HepG2 (cell line): ENCODE measurements at regions not wholly inside any gene's neighbourhood (a gene's known extent, or its start where the extent isn't known, plus 50 kb on each side); places are given as distances from the start of the nearest gene placed in this dataset.
A peak's percentile ranks its signal among the peaks of the same experiment; 100 is the strongest.

Source experiments
- ATAC-seq: fragments of 200-7000 bp; cut with Tn5 transposase; 3 replicates; pipeline ENCODE4 v1.9.1; 2020; ENCODE audit warnings: mild to moderate bottlenecking, moderate library complexity
- BruUV-seq: library from RNA; stranded (reverse); fragments of 400-500 nt; replicated peaks from 2 replicates; lab custom pipeline; 2021; lab: Mats Ljungman, UMichigan
- CTCF ChIA-PET: fragments of 300-600 bp; formaldehyde crosslinking; extraction: SDS; loops from one replicate; lab custom pipeline; 2021; ENCODE audit warnings: low total read pairs, inconsistent platforms, low intra/inter-chr PET ratio; lab: Yijun Ruan, JAX
- POLR2A ChIA-PET: fragments of 350-600 bp; sonication (Branson Sonifier 250); formaldehyde crosslinking; loops from one replicate; lab custom pipeline; 2020; ENCODE audit warnings: antibody characterized with exemption, inconsistent platforms; lab: Yijun Ruan, JAX
- DNase-seq: peaks from one replicate; pipeline ENCODE4 v3.0.0-alpha.2; 2015; ENCODE audit warnings: low spot score
- FAIRE-seq: peaks from 3 replicates; lab custom pipeline; 2011; peaks lifted over from hg19 to GRCh38; lab: Jason Lieb, UNC
- H2AFZ ChIP-seq: one replicate; pipeline ENCODE4 v1.6.1; 2011; ENCODE audit warnings: low read length, inconsistent platforms
- H3K27ac ChIP-seq: fragments of 300-600 bp; 3 replicates; pipeline ENCODE4 v1.8.0; 2011; ENCODE audit warnings: mixed run types, mild to moderate bottlenecking, mixed read lengths, low read length, inconsistent platforms; ENCODE audit not compliant: insufficient read depth; ENCODE audit errors: extremely low read length
- H3K27me3 ChIP-seq, 2 experiments: fragments of 200-600 bp in 1 of 2; 2 replicates in 1 of 2; 3 replicates in 1 of 2; pipeline versions ENCODE4 v1.6.0 to v1.8.0; 2011; ENCODE audit warnings: low read length in 2 of 2, mild to moderate bottlenecking in 2 of 2, moderate library complexity in 2 of 2, inconsistent platforms in 1 of 2; ENCODE audit not compliant: insufficient read depth in 2 of 2, control insufficient read depth in 1 of 2
- H3K36me3 ChIP-seq, 2 experiments: fragments of 200-600 bp in 1 of 2; replicated peaks in 1 of 2; 2 replicates in 1 of 2; 3 replicates in 1 of 2; pipeline versions ENCODE4 v1.5.1 to v1.8.0; 2011; ENCODE audit warnings: low read length in 2 of 2, inconsistent platforms in 1 of 2; ENCODE audit not compliant: insufficient read depth in 2 of 2, control insufficient read depth in 1 of 2
- H3K4me1 ChIP-seq: 2 replicates; pipeline ENCODE4 v1.5.1; 2012; ENCODE audit warnings: low read length, inconsistent platforms; ENCODE audit not compliant: insufficient read depth
- H3K4me2 ChIP-seq: 2 replicates; pipeline ENCODE4 v1.6.0; 2011; ENCODE audit warnings: low read depth, low read length, inconsistent platforms
- H3K4me3 ChIP-seq, 3 experiments: fragments of 200-600 bp in 1 of 3; sonication (generic), shearing (Covaris generic) in 1 of 3; replicated peaks in 1 of 3; 2 replicates each; pipeline ENCODE4 v1.5.1; 2011 to 2016; ENCODE audit warnings: low read length in 3 of 3, inconsistent platforms in 2 of 3, low read depth in 2 of 3, mild to moderate bottlenecking in 2 of 3, control low read depth in 1 of 3, mixed read lengths in 1 of 3; ENCODE audit not compliant: insufficient read depth in 1 of 3
- H3K79me2 ChIP-seq: one replicate; pipeline ENCODE4 v1.6.1; 2011; ENCODE audit warnings: low read length, inconsistent platforms; ENCODE audit not compliant: insufficient read depth
- H3K9ac ChIP-seq: 2 replicates; pipeline ENCODE4 v1.6.0; 2011; ENCODE audit warnings: mild to moderate bottlenecking, low read depth, low read length, inconsistent platforms; ENCODE audit not compliant: insufficient read depth
- H3K9me3 ChIP-seq: 2 replicates; pipeline ENCODE4 v1.5.1; 2012; ENCODE audit warnings: mild to moderate bottlenecking, low read length
- H4K20me1 ChIP-seq: 2 replicates; pipeline ENCODE4 v1.6.0; 2011; ENCODE audit warnings: inconsistent platforms, mild to moderate bottlenecking, low read length, moderate library complexity; ENCODE audit not compliant: insufficient read depth
- CEBPG ChIP-seq: IDR thresholded peaks from 2 replicates; pipeline ENCODE4 v1.6.1; 2016
- HMG20B ChIP-seq: conservative IDR thresholded peaks from 2 replicates; pipeline ENCODE4 v1.6.1; 2016; ENCODE audit warnings: missing genetic modification reagents, missing compliant biosample characterization
- RAD51 ChIP-seq: fragments of 450-650 bp; IDR thresholded peaks from 2 replicates; pipeline ENCODE4 v1.6.1; 2016; ENCODE audit warnings: borderline replicate concordance
- ZNF30 ChIP-seq: sonication (generic); formaldehyde crosslinking; IDR thresholded peaks from 2 replicates; pipeline ENCODE4 v1.5.0; 2020; ENCODE audit warnings: mild to moderate bottlenecking, missing genetic modification reagents
- ZNF430 ChIP-seq: sonication (generic); formaldehyde crosslinking; IDR thresholded peaks from 2 replicates; pipeline ENCODE4 v1.9.0; 2021; ENCODE audit warnings: mild to moderate bottlenecking, missing genetic modification reagents
- WGBS: methylation state at CpG from one replicate; pipeline ENCODE4 v1.1.6; 2017; ENCODE audit warnings: low lambda C conversion rate; 5-methylcytosine and 5-hydroxymethylcytosine counted together
- in situ Hi-C: cut with HindIII; loops from 2 replicates; pipeline ENCODE4 v1.10.0; 2017; ENCODE audit warnings: low pct_unique_long_range_greater_than_20kb; ENCODE audit not compliant: extremely low pct_ligation_motif_present
- intact Hi-C: fragments of 100-400 bp; cut with micrococcal nuclease; formaldehyde crosslinking; loops from one replicate; pipeline ENCODE4 v1.10.0; 2022; ENCODE audit not compliant: unreplicated experiment
- TF ChIP-seq, protein P1 (sequence below): sonication (generic); formaldehyde crosslinking; IDR thresholded peaks from 2 replicates; pipeline ENCODE4 v1.5.1; 2020; ENCODE audit warnings: missing genetic modification reagents, mild to moderate bottlenecking, borderline replicate concordance
- TF ChIP-seq, protein P2 (sequence below): sonication (generic); formaldehyde crosslinking; IDR thresholded peaks from 2 replicates; pipeline ENCODE4 v1.8.1; 2023; ENCODE audit warnings: mild to moderate bottlenecking, missing genetic modification reagents, borderline replicate concordance

DNA sequence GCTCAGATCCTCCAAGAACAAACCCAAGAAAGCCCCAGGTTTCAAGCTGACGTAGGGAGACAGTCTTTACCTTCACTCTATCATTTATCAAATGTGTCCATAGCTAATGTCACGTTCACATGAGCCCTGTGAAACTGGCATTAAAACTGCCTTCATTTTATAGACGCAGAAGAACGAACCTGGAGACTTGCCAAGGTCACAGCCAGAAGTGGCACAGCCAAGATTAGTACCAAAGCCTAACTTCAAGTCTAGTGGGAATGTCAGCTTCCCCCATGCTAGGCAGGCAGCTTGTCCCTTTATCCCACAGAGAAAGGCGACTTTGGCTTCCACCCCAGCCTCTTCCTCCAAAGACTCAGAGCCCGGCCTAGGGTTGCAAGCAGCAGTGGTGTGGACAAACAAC is 517.2 kb downstream of the SHQ1 start:
- no peak overlapping the region for H3K27ac ChIP-seq
- H2AFZ ChIP-seq, result no peak overlapping the region
- whole genome bisulfite sequencing, result 37% methylated on average over 3 of the region's 6 CpGs
- BruUV-seq, result no TSS peak
- TF ChIP-seq, protein P1, sequence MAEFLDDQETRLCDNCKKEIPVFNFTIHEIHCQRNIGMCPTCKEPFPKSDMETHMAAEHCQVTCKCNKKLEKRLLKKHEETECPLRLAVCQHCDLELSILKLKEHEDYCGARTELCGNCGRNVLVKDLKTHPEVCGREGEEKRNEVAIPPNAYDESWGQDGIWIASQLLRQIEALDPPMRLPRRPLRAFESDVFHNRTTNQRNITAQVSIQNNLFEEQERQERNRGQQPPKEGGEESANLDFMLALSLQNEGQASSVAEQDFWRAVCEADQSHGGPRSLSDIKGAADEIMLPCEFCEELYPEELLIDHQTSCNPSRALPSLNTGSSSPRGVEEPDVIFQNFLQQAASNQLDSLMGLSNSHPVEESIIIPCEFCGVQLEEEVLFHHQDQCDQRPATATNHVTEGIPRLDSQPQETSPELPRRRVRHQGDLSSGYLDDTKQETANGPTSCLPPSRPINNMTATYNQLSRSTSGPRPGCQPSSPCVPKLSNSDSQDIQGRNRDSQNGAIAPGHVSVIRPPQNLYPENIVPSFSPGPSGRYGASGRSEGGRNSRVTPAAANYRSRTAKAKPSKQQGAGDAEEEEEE, result no peak
- TF ChIP-seq CEBPG (CRISPR knock-in tag) (no peak), HMG20B (CRISPR knock-in tag) (no peak), ZNF30 (CRISPR knock-in tag) (no peak)
- TF ChIP-seq, protein P2, sequence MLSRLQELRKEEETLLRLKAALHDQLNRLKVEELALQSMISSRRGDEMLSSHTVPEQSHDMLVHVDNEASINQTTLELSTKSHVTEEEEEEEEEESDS (CRISPR knock-in tag), result no peak
- in situ Hi-C loops (no loop called here), intact Hi-C loops (no loop called here)
- H3K4me1 ChIP-seq, result no peaks in the 10 kb centered on the region
- no peaks in the 10 kb centered on the region for H4K20me1 ChIP-seq
- POLR2A ChIA-PET, result no interaction called here
- H3K9ac ChIP-seq, result no peak overlapping the region
- no peak overlapping the region for H3K4me2 ChIP-seq
- no peaks in the 10 kb centered on the region for H3K79me2 ChIP-seq
- no peaks in the 10 kb centered on the region for H3K9me3 ChIP-seq
- H3K27me3 ChIP-seq, result peaks cover 2 to 18% of the 10 kb centered on the region in 2 experiments; a peak in 1 of 5 replicates
- CTCF ChIA-PET, result no interaction called here
- no peaks in the 10 kb centered on the region for H3K36me3 ChIP-seq
- no peak for DNase-seq
- no peak for ATAC-seq
- no peak for FAIRE-seq
- H3K4me3 ChIP-seq, result no peak overlapping the region

DNA sequence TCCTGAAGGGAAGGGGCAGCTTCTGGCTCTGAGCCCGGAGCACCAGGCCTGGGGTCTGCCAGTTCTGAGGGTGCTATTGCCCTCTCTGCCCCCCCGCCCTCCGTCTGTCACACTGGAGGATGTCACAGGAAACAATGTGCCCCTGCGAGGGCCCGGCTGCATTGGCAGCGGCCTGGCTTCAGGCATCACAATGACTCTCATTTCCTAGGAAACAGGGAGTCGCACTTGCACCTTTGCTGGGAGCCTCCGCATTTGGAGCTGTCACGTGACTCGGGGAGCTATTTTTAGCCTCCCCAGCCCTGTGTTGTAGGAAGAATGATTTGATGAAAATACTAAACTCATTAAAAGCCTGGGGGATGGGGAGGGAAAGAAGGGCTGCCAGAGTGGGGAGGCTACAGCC is 518.9 kb downstream of the SHQ1 start:
- Histone ChIP-seq H3K4me1 (no peaks in the 10 kb centered on the region), H3K27ac (no peak overlapping the region)
- peak; percentile 73; the same call in 1 of the 2 replicates for TF ChIP-seq RAD51
- TF ChIP-seq ZNF430 (CRISPR knock-in tag), result no peak
- TF ChIP-seq, all 625 proteins: peak for 1
- FAIRE-seq (no peak), ATAC-seq (no peak), DNase-seq (no peak)
- no peaks in the 10 kb centered on the region for H3K9me3 ChIP-seq
- POLR2A ChIA-PET, result no interaction called here
- H2AFZ ChIP-seq, result no peak overlapping the region
- CTCF ChIA-PET, result no interaction called here
- H3K4me3 ChIP-seq, result no peak overlapping the region
- WGBS, result 10% methylated on average over 5 of the region's 10 CpGs
- H3K27me3 ChIP-seq, result peaks cover 2 to 13% of the 10 kb centered on the region in 2 experiments; a peak in 1 of 5 replicates
- no TSS peak for BruUV-seq
- H3K79me2 ChIP-seq, result no peaks in the 10 kb centered on the region
- H3K36me3 ChIP-seq, result no peaks in the 10 kb centered on the region
- intact Hi-C loops (no loop called here), in situ Hi-C loops (no loop called here)
- no peak overlapping the region for H3K9ac ChIP-seq
- no peaks in the 10 kb centered on the region for H4K20me1 ChIP-seq
- H3K4me2 ChIP-seq, result no peak overlapping the region
